WI38 (cell line): ENCODE measurements at regions not wholly inside any gene's neighbourhood (a gene's known extent, or its start where the extent isn't known, plus 50 kb on each side); places are given as distances from the start of the nearest gene placed in this dataset.

ENCODE experiments used
- H3K4me3 ChIP-seq: 2 replicates; pipeline ENCODE4 v1.5.1; 2011; ENCODE audit warnings: low read depth, mild to moderate bottlenecking, control low read depth, low read length
- CTCF ChIP-seq: IDR thresholded peaks from 2 replicates; pipeline ENCODE4 v1.5.1; 2012; ENCODE audit warnings: low read depth, mild to moderate bottlenecking, control low read depth, low read length

- TF ChIP-seq CTCF = no peak
- no peak overlapping the region for H3K4me3 ChIP-seq
Observed at GRCh38 chr3:35500641-35501350, 138.5 kb upstream of the ARPP21 start.

GRCh38 chr3:35502699-35503098 lies 136.6 kb upstream of the ARPP21 start:
- H3K4me3 ChIP-seq = no peak overlapping the region
- TF ChIP-seq CTCF = no peak

GRCh38 chr3:35505181-35505580 lies 134.1 kb upstream of the ARPP21 start:
- H3K4me3 ChIP-seq = no peak overlapping the region
- TF ChIP-seq CTCF = no peak

- TF ChIP-seq CTCF = no peak
Observed at GRCh38 chr3:35505772-35506171, 133.6 kb upstream of the ARPP21 start.

GRCh38 chr3:35519936-35520335 lies 119.4 kb upstream of the ARPP21 start:
- no peak overlapping the region for H3K4me3 ChIP-seq
- no peak for TF ChIP-seq CTCF

More at GRCh38 chr3:35505772-35506171, 133.6 kb upstream of the ARPP21 start:
- no peak overlapping the region for H3K4me3 ChIP-seq

- no peak overlapping the region for H3K4me3 ChIP-seq
- no peak for TF ChIP-seq CTCF
Observed at GRCh38 chr3:35521196-35521595, 118.1 kb upstream of the ARPP21 start.

GRCh38 chr3:35522450-35522849 lies 116.9 kb upstream of the ARPP21 start:
- TF ChIP-seq CTCF = no peak
- H3K4me3 ChIP-seq = no peak overlapping the region
